ENCODE measurements at regions not wholly inside any gene's neighbourhood (a gene's known extent, or its start where the extent isn't known, plus 50 kb on each side); places are given as distances from the start of the nearest gene placed in this dataset.

GRCh38 chr2:129892773-129893172 lies 86.7 kb upstream of the RAB6C start:
- no peak for TF ChIP-seq CTCF (IDR thresholded peaks at IDR 0.05; ENCODE audit: partially characterized antibody, unreplicated experiment)
- DNase-seq: no peak
- Mint-ChIP-seq H3K4me3 (ENCODE audit: unreplicated experiment) (no peak overlapping the region), H3K36me3 (ENCODE audit: unreplicated experiment) (peaks cover 6% of the 10 kb centered on the region), H3K27ac (ENCODE audit: unreplicated experiment) (no peak overlapping the region), H3K4me1 (ENCODE audit: low read depth, unreplicated experiment) (peaks cover 8% of the 10 kb centered on the region), H3K9me3 (ENCODE audit: unreplicated experiment) (peaks cover 3% of the 10 kb centered on the region), H3K27me3 (ENCODE audit: unreplicated experiment) (peaks cover 9% of the 10 kb centered on the region)

GRCh38 chr2:129893244-129893643 lies 86.2 kb upstream of the RAB6C start:
- Mint-ChIP-seq H3K36me3 (ENCODE audit: unreplicated experiment) (peaks cover 6% of the 10 kb centered on the region), H3K4me1 (ENCODE audit: low read depth, unreplicated experiment) (peaks cover 8% of the 10 kb centered on the region), H3K9me3 (ENCODE audit: unreplicated experiment) (peaks cover 3% of the 10 kb centered on the region), H3K4me3 (ENCODE audit: unreplicated experiment) (no peak overlapping the region), H3K27me3 (ENCODE audit: unreplicated experiment) (peaks cover 9% of the 10 kb centered on the region), H3K27ac (ENCODE audit: unreplicated experiment) (no peak overlapping the region)
- no peak for TF ChIP-seq CTCF (IDR thresholded peaks at IDR 0.05; ENCODE audit: partially characterized antibody, unreplicated experiment)
- no peak for DNase-seq

GRCh38 chr2:129894616-129895015 lies 84.8 kb upstream of the RAB6C start:
- DNase-seq: no peak
- Mint-ChIP-seq H3K27ac (ENCODE audit: unreplicated experiment) (no peak overlapping the region), H3K4me1 (ENCODE audit: low read depth, unreplicated experiment) (no peaks in the 10 kb centered on the region), H3K9me3 (ENCODE audit: unreplicated experiment) (peaks cover 3% of the 10 kb centered on the region), H3K36me3 (ENCODE audit: unreplicated experiment) (no peaks in the 10 kb centered on the region), H3K4me3 (ENCODE audit: unreplicated experiment) (no peak overlapping the region), H3K27me3 (ENCODE audit: unreplicated experiment) (peaks cover 4% of the 10 kb centered on the region)
- no peak for TF ChIP-seq CTCF (IDR thresholded peaks at IDR 0.05; ENCODE audit: partially characterized antibody, unreplicated experiment)

GRCh38 chr2:129895061-129895460 lies 84.4 kb upstream of the RAB6C start:
- Mint-ChIP-seq H3K27me3 (ENCODE audit: unreplicated experiment) (peaks cover 3% of the 10 kb centered on the region), H3K4me3 (ENCODE audit: unreplicated experiment) (no peak overlapping the region), H3K27ac (ENCODE audit: unreplicated experiment) (no peak overlapping the region), H3K9me3 (ENCODE audit: unreplicated experiment) (peaks cover 3% of the 10 kb centered on the region), H3K4me1 (ENCODE audit: low read depth, unreplicated experiment) (no peaks in the 10 kb centered on the region), H3K36me3 (ENCODE audit: unreplicated experiment) (peaks cover 4% of the 10 kb centered on the region)
- no peak for DNase-seq
- TF ChIP-seq CTCF (IDR thresholded peaks at IDR 0.05; ENCODE audit: partially characterized antibody, unreplicated experiment): no peak

- no peak for TF ChIP-seq CTCF (IDR thresholded peaks at IDR 0.05; ENCODE audit: partially characterized antibody, unreplicated experiment)
- Mint-ChIP-seq H3K27me3 (ENCODE audit: unreplicated experiment) (peaks cover 1% of the 10 kb centered on the region), H3K36me3 (ENCODE audit: unreplicated experiment) (peaks cover 7% of the 10 kb centered on the region), H3K27ac (ENCODE audit: unreplicated experiment) (no peak overlapping the region), H3K4me1 (ENCODE audit: low read depth, unreplicated experiment) (no peaks in the 10 kb centered on the region), H3K9me3 (ENCODE audit: unreplicated experiment) (peaks cover 5% of the 10 kb centered on the region), H3K4me3 (ENCODE audit: unreplicated experiment) (no peak overlapping the region)
- no peak for DNase-seq
Measured at GRCh38 chr2:129895526-129896082, 83.9 kb upstream of the RAB6C start.

All from glutamatergic neuron (in vitro differentiated cells).